Activated B cell treated with CpG ODN at 0.5 μM for 24 hours (primary cell): ENCODE measurements at regions not wholly inside any gene's neighbourhood (a gene's known extent, or its start where the extent isn't known, plus 50 kb on each side); places are given as distances from the start of the nearest gene placed in this dataset.

ENCODE experiments used
- ATAC-seq: fragments of 200-7000 bp; cut with Tn5 transposase; one replicate; pipeline ENCODE4 v1.10.0; 2021; ENCODE audit warnings: low read depth, mild to moderate bottlenecking, moderate library complexity
- CTCF ChIA-PET: fragments of 350-600 bp; sonication (Branson Sonifier 250); formaldehyde crosslinking; loops from one replicate; lab custom pipeline; 2021; ENCODE audit warnings: antibody characterized with exemption; lab: Charles Lee
- POLR2A ChIA-PET: fragments of 350-600 bp; sonication (Branson Sonifier 250); formaldehyde crosslinking; loops from one replicate; lab custom pipeline; 2021; ENCODE audit warnings: antibody characterized with exemption; lab: Charles Lee
- DNase-seq: peaks from one replicate; pipeline ENCODE4 v3.0.0; 2022
- H3K27ac Mint-ChIP-seq: one replicate; pipeline ENCODE4 v1.8.0; 2020; ENCODE audit warnings: mixed read lengths
- H3K27me3 Mint-ChIP-seq: one replicate; pipeline ENCODE4 v1.8.0; 2021; ENCODE audit warnings: mixed read lengths
- H3K36me3 Mint-ChIP-seq: one replicate; pipeline ENCODE4 v1.8.0; 2021; ENCODE audit warnings: low read depth, mixed read lengths
- H3K4me1 Mint-ChIP-seq: one replicate; pipeline ENCODE4 v1.8.0; 2021; ENCODE audit warnings: mixed read lengths
- H3K4me3 Mint-ChIP-seq: one replicate; pipeline ENCODE4 v1.8.0; 2020; ENCODE audit warnings: mild to moderate bottlenecking, mixed read lengths
- H3K9me3 Mint-ChIP-seq: one replicate; pipeline ENCODE4 v1.8.0; 2020; ENCODE audit warnings: mixed read lengths
- CTCF ChIP-seq: fragments of 200-600 bp; IDR thresholded peaks from one replicate; pipeline ENCODE4 v1.8.0; 2022; ENCODE audit warnings: antibody characterized with exemption, mild to moderate bottlenecking
- intact Hi-C: fragments of 100-400 bp; cut with micrococcal nuclease; formaldehyde crosslinking; loops from one replicate; pipeline ENCODE4 v1.15.1; 2024

- no peak for DNase-seq
- no peak for ATAC-seq
- Mint-ChIP-seq H3K4me1 (no peaks in the 10 kb centered on the region), H3K36me3 (no peaks in the 10 kb centered on the region), H3K27ac (no peak overlapping the region), H3K27me3 (peaks cover 48% of the 10 kb centered on the region), H3K4me3 (no peak overlapping the region), H3K9me3 (no peaks in the 10 kb centered on the region)
- POLR2A ChIA-PET = no interaction called here
- intact Hi-C loops = no loop called here
- CTCF ChIA-PET = no interaction called here
- TF ChIP-seq CTCF = no peak
Measured at GRCh38 chr20:21020659-21021471, 85.3 kb downstream of the LINC00237 start.

- ATAC-seq (no peak), DNase-seq (no peak)
- TF ChIP-seq CTCF = no peak
- H3K36me3 Mint-ChIP-seq = no peaks in the 10 kb centered on the region
- no peaks in the 10 kb centered on the region for H3K4me1 Mint-ChIP-seq
- intact Hi-C loops = no loop called here
- CTCF ChIA-PET = no interaction called here
- no peak overlapping the region for H3K4me3 Mint-ChIP-seq
- H3K27me3 Mint-ChIP-seq = peaks cover 48% of the 10 kb centered on the region
- H3K27ac Mint-ChIP-seq = no peak overlapping the region
- POLR2A ChIA-PET = no interaction called here
- H3K9me3 Mint-ChIP-seq = no peaks in the 10 kb centered on the region
Measured at GRCh38 chr20:21019814-21020658, 86.1 kb downstream of the LINC00237 start.

GRCh38 chr20:21019468-21019813 is 86.7 kb downstream of the LINC00237 start:
- ATAC-seq (no peak), DNase-seq (no peak)
- no peaks in the 10 kb centered on the region for H3K36me3 Mint-ChIP-seq
- H3K9me3 Mint-ChIP-seq = no peaks in the 10 kb centered on the region
- H3K4me1 Mint-ChIP-seq = no peaks in the 10 kb centered on the region
- H3K27ac Mint-ChIP-seq = no peak overlapping the region
- H3K27me3 Mint-ChIP-seq = peaks cover 46% of the 10 kb centered on the region
- TF ChIP-seq CTCF = no peak
- CTCF ChIA-PET = no interaction called here
- H3K4me3 Mint-ChIP-seq = no peak overlapping the region
- intact Hi-C loops = no loop called here
- POLR2A ChIA-PET = no interaction called here

GRCh38 chr20:21018576-21018975 is 87.6 kb downstream of the LINC00237 start:
- ChIA-PET CTCF (no interaction called here), POLR2A (no interaction called here)
- Mint-ChIP-seq H3K27ac (no peak overlapping the region), H3K36me3 (no peaks in the 10 kb centered on the region), H3K9me3 (no peaks in the 10 kb centered on the region), H3K27me3 (peaks cover 49% of the 10 kb centered on the region), H3K4me3 (no peak overlapping the region), H3K4me1 (no peaks in the 10 kb centered on the region)
- intact Hi-C loops = no loop called here
- TF ChIP-seq CTCF = no peak
- ATAC-seq (no peak), DNase-seq (no peak)

- Mint-ChIP-seq H3K4me1 (no peaks in the 10 kb centered on the region), H3K36me3 (no peaks in the 10 kb centered on the region), H3K27ac (no peak overlapping the region), H3K27me3 (peaks cover 50% of the 10 kb centered on the region), H3K4me3 (no peak overlapping the region), H3K9me3 (no peaks in the 10 kb centered on the region)
- ATAC-seq (no peak), DNase-seq (no peak)
- CTCF ChIA-PET = no interaction called here
- no peak for TF ChIP-seq CTCF
- POLR2A ChIA-PET = no interaction called here
- intact Hi-C loops = no loop called here
Measured at GRCh38 chr20:21017528-21018085, 88.6 kb downstream of the LINC00237 start.
